ENCODE measurements at regions not wholly inside any gene's neighbourhood (a gene's known extent, or its start where the extent isn't known, plus 50 kb on each side); places are given as distances from the start of the nearest gene placed in this dataset.

DNA sequence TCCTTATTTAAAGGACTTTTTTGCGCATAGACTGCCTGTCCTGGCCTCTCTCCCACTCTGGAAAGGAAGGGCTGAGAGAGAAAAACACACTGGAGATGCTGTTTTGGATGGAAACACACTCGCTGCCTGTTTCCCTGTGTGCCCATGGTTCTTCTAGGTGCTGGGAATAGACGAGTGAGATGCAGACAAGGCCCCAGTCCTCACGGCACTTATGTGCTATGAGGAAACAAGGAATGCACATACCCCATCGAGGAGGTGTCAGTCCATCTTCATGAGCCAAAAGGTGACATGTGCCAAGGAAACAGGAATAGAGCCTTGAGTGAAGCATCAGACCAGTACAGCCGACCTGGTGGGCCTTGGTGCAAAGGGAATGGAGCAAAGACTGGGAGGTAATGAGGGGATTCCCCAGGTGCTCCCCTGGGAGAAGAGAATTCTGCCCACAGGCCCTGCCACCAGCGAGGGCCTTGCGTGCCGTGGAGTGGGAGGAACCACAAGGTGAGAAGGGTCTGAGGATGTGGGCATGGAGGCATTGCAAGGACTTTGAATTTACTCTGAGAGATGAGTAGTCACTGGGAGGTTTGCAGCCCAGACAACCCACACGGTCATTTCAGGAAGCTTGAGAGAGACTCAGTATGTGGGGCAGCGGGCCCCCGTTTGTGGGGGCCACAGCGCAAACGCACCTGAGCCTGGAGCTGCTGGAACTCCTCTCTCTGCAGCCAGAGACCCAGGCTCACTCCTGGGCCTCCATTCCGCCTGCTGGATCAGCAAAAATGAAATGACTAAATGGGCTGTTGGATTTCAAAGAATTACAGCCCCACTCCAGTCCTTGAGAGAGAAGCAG lies 197.5 kb upstream of the COPS8 start:
- intact Hi-C loops (cut with DNase I) = loop anchor here (5.0 kb wide), 1 partner anchor 321 kb away; the partner anchor contains the start of gene ACKR3
- DNase-seq (ENCODE audit: missing footprints) (no peak), ATAC-seq (no peak)

DNA sequence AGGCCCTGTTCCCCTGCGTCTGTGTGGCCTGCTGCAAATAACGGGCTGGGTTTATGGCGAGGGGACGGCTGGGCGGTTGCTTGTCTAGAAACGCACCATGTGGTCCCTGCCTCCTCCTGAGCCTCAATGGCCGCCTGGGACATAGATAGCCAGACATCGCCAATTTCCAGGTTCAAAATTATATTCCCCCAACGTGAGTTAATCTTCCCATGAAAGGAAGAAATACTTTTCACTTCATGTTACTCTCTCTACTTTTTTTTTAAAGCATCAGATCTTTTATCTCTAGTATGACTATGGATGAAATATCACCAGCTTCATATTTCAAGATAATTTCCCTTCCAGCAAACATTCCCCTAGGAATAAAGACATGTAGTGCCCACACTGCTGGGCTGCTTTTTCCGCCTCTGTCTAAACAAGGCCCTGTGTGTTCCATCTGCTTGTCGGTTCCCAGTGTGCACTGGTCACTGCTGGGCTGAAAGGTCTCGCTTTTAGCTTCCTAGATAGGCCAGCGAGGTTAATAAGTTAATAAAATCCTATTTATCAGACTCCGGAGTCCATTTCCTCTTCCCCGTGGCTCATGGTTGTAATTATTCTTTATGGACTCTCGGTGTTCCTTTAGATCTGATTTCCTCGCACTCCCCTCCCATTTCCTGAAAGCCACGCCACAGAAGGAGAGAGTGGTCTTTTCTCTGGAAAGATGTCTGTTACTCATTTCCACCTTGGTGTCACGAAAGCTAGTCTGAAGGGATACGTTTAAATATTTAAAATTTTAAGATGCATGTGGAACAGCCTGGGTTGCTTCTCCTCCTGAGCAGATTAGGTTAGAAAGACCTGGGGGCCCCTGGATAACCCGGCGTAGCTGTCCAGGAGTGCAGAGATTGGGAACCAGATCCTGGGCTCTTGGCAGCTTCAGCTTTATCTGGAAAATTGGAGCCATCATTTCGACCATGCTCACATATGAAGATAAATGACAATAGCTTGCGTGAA lies 196.6 kb upstream of the COPS8 start:
- intact Hi-C loops (cut with DNase I) = loop anchor here (5.0 kb wide), 1 partner anchor 322 kb away; the partner anchor contains the start of gene ACKR3
- DNase-seq (ENCODE audit: missing footprints) (no peak), ATAC-seq (no peak)

DNA sequence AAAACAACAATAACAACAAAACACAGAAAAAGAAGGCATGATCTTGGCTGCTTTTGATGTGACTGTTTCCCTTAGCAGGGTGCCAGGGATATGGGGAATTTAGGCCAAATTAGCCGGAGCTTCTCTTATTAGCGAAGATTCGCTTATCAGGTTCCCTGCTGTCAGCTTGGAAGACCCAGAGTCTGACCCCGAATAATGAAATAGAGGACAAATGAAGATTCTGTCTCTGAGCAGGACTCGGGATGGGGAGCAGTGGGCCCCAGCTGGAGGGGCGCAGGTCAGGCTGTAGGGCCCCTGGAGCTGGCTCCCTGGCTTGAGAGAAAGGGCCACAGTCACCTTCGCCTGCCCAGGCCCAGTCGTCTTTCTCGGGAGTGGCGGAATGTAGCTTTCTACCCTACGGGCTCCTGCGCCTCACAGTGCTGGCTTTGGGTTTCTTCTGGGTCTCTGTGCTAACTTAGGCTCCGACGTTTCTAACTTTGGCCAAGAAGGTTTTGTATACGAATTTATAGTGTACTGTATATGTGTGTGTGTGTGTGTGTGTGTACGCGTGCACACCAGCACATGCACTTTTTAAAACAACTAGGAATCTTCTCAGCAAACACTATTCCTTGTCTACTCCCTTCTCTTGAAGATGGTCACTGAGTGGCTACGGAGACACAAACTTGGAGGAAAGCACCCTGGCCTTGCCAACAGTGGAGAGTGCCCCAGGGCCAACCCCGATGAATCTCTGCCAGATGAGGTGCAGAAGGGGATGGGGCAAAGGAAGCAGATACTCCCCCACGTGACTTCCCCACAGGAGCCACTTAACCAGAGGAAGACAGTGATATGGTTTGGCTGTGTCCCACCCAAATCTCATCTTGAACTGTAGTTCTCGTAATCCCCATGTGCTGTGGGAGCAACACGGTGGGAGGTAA lies 195.6 kb upstream of the COPS8 start:
- DNase-seq (ENCODE audit: missing footprints) (no peak), ATAC-seq (no peak)
- intact Hi-C loops (cut with DNase I) = loop anchor here (5.0 kb wide), 1 partner anchor 323 kb away; the partner anchor contains the start of gene ACKR3

DNA sequence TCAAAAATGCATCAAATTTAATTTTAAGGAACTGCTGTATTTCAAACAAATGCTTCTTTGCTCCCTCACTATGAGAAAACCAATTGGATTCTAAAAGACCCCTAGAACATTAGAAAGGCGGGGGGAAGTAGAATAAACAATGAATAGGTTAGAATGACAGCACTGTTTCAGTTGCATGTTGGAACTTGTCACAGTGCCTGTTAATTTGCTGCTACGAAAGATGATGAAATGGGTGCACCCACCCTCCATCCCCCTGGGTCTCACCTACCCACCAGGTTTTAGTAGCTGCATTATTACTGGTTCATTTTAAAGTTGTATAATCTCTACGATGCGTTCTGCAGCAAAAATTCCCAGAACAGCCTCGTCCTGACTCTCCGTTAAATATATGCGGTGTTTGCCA lies 193.0 kb upstream of the COPS8 start:
- ATAC-seq = no peak
- intact Hi-C loops (cut with DNase I) = no loop called here

DNA sequence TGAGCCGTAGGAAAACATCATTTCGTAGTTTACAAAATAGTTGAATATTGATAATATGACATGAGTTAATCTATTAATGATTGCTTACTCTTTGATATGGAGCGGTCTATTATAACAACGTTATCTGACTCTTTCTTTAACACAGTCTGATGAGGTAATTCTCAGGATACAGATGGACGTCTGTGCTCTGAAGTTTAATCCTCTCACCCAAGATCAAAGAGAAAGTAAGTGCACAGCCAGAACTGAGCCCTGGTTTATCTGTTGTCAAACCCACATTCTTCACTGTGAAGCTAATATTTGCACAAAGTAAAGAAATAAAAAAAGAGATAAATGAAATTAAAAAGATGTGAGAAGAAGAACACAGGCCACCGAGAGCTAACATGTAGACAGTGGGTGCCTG lies 190.9 kb upstream of the COPS8 start:
- DNase-seq (ENCODE audit: missing footprints) (no peak), ATAC-seq (no peak)
- intact Hi-C loops (cut with DNase I) = no loop called here

More for the DNA sequence above, 193.0 kb upstream of the COPS8 start:
- no peak for DNase-seq (ENCODE audit: missing footprints)

DNA sequence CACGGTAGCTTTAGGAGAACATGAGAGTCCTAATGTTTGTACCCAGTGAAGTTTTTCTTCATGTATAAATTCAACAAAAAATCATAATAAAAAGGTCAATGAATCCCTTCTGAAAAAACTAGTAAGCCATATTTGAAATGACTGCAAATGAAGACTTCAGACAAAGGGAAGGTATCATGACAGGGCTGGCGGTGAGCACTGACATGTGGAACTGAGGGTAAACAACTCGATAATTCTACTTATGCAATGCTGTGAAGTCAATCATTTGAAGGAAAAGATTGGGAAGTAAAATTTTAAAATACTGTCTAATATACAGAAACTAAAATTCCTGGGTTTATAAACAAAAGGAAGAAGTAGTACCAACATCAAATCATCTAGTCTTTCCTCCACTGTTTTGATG lies 190.2 kb upstream of the COPS8 start:
- intact Hi-C loops (cut with DNase I) = no loop called here
- ATAC-seq (no peak), DNase-seq (ENCODE audit: missing footprints) (no peak)

DNA sequence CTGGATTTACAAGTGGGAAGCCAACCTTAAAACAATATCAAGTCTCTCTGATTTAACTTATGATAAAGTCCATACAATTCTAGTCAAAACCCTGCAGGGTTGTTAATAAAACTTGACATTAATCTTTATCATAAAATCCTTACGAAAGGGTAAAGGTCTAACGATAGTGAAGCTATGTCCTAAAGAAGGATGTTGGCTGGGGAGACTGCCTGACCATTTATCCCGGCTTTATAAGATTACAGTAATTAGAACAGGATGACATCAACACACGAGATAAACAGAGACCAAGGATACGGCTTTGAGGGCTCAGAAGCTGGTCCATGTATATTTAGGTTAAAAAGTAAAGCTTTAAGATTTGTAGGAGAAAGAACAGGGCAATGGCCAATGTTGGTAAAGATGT lies 189.0 kb upstream of the COPS8 start:
- no peak for DNase-seq (ENCODE audit: missing footprints)
- no peak for ATAC-seq
- intact Hi-C loops (cut with DNase I) = no loop called here

DNA sequence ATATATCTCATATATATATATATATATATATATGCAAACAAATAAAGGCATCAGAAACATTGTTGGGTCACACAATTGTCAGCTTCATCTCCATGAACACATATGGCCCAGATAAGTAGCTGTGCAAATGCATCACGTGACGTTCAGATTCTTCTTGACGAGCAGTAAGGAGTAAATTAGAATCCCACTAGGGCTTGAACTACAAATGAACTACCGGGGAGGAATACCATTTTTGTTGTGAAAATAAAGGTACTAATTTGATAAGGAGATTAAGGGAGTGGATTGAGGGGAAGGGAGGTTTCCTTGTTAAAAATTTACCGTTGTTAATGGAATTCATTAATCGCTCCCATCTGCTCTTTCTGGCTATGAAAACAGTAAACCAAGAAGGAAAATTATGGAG lies 186.5 kb upstream of the COPS8 start:
- ATAC-seq = no peak
- intact Hi-C loops (cut with DNase I) = no loop called here
- no peak for DNase-seq (ENCODE audit: missing footprints)

DNA sequence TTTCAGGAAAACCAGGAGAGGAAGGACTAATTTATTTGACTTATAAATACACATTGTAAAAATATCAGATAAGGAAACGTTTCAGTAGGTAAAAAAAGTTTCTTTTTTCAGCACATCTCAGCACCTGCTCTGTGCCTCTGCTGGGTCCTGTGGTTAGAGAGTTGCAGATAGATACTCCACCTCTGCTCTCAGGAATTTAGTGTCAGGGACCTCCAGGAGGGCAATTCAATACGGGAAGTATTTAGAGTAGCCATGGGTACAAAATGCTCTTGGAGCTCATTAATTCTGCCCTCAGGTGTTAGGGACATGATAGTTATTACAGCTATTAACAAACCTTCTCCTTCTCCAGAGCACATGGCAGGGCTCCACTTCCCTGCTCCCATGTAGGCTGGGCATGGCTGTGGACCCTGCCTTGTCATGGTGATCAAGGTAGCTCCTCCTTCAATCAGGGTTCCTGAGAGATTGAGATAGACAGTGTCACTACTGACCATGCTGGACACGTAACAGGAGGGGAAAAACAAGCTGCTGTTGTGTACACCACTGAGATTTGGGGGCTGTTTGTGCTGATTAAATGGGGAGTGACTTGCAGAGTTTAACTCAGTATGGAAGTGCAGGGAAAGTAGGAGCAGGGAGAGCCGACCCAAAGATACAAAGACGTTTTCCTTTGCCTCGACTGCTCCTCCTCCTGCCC lies 185.6 kb upstream of the COPS8 start:
- ATAC-seq = no peak
- DNase-seq (ENCODE audit: missing footprints) = no peak
- intact Hi-C loops (cut with DNase I) = no loop called here

DNA sequence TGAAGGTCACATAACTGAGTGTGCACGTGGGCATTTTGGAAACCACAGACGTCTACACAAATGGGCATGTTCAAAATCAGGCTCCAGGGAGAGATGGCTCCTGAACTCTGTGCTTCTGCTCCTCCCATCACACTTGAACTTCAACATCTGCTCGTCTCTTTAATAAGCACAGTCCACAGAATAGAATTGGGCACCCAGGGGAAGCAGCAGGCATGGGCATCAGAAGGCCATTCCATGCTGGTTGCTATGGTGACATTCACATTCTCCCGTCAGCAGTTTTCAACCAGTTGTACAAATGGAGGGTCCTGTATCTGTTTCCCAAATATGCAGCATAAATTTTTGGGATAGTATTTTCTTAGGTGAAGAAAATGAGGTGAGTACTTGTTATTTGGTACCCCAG lies 183.7 kb upstream of the COPS8 start:
- no peak for ATAC-seq
- DNase-seq (ENCODE audit: missing footprints) = no peak
- intact Hi-C loops (cut with DNase I) = no loop called here

DNA sequence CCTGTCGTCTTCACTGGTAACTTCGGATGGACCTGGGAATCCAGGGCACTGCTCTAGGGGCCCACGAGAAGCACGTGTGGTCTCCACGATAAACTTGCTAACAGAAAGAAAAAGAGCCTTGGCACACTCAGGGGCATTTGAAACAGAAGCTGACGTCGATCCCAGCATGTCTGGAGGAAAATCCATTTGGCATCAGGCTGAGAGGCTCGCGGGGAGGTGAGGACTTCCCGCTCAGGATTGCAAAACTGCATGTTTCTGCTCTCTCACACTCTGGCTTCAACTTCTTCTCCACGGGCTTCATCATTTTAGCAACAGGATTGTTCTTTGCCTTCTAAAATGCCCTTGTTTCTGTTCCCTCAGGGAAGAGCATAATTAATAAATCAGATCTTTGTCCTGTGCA lies 181.7 kb upstream of the COPS8 start:
- intact Hi-C loops (cut with DNase I) = no loop called here
- no peak for DNase-seq (ENCODE audit: missing footprints)
- no peak for ATAC-seq

DNA sequence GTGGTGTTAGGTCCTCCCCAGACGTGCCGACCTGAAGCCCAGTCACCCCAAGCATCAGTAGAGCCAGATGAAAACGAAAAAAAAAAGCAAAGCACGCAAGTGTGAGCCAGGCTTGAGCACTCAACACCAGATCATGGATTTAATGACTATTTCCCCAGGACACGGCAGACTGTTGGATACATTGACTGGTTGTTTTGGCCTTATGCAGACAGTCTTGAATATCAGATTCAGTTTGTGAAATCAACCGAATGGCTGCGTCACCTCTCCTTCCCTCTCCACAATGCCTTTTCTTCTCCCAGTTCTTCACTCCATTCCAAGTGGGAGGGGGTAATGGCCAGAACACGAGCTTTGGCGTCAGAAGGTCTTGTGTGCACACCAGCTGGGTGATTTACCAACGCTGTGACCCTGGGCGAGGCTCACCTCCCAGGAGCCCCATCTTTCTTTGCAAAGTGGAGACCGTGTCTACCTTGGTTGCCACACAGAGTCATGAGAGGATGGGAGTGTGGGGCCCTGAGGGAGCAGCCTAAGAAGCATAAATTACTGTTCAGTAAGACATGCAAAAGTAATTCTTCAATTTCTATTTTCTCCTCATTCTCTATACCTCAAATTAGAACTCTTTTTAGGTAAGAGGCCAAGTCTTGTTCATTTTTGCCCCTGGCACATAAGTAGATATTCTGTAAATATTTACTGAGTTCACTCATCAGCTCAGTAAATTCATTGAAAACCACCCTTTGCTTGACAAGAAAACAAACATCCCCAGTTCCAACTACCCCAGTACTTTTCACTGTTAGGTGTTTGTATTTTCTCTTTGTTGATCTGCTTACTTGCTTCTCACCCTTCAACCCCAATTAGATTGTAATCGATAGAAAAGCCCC lies 181.1 kb upstream of the COPS8 start:
- DNase-seq (ENCODE audit: missing footprints) = no peak
- intact Hi-C loops (cut with DNase I) = no loop called here
- ATAC-seq = no peak

DNA sequence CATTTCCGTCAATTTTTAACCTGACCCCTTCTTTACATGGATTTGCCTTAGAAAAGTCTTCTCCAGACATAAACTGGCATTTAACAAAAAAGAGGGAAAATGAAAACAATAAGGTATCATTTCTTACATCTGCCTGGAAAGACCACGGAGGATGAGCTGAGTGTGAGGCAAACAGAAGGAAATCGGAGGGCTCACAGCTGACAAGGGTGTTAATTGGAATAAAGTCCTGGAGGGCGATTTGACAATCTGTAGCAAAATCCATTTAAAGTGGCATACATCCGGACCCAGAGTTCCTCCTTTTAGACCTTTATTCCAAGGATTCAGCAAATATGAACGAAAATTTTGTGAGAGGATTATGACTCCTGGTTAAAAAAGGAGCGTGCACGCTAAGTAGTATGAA lies 179.7 kb upstream of the COPS8 start:
- no peak for DNase-seq (ENCODE audit: missing footprints)
- no peak for ATAC-seq
- intact Hi-C loops (cut with DNase I) = no loop called here

DNA sequence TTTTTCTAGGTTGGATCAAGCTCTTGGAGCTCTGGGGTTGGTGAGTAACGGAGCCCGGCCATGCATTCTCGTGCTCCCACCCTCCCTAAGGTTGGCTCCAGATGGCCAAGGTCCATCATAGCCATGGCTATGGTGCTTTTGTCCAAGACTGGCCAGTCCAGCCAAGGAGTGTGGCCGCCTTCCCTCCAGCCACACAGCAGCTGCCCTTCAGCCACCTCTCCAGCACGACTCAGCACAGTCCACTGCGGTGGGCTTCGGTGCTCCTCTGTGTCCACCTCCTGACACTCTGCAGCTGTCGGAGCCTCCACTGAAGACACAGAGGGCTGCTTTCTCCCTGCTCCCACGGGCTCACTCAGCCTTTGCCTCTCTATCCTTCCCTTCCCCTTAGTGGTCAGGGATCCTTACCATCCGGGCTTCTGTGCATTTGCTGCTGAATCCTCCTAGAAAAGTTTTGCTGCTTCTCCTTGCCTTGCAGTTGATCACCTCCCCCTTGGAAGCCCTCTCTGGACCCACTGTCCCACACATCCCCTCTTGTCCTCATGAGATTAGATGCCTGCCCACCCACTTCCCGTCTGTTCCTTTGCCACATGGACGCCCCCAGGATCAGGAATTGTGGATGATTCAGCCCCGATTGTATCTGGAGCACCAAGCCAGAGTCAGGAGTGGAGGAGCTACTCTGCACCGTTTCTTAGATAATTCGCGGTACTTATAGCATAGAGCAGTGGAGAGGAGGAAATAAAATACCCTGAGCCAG lies 177.1 kb upstream of the COPS8 start:
- no peak for ATAC-seq
- intact Hi-C loops (cut with DNase I) = no loop called here
- no peak for DNase-seq (ENCODE audit: missing footprints)

DNA sequence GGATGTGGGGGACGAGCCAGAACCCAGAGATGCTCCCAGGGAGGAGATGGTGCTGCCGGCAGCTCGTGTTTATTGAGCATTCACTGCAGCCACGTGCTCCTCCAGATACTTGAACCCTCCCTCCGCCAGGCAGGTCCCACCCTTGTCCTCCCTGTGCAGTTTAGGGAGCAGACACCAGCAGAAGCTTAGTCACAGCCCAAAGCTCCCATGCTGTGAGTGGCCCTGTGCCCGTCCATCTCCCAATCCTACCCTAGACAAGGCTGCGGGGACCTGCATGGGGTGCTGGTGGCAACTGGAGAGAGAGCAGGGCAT lies 176.5 kb upstream of the COPS8 start:
- ATAC-seq = no peak

DNA sequence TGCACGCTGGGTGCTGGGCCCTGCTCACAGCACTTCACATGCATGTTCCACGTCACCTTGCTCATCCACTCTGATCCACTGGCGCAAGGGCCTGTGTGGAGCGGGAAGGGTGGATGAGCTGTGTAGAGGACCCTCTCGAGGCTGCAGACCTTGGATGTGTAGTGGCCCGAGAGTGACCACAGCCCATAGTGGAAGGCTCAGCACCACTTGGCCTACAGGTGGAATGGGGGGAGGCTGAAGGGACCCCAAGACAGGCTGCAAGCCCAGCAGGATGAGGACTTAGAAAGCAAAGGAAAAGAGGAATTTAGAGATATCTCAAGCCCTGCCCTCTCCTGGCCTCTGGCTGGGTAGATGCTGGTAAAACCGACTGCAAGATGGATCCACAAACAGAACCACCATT lies 175.9 kb upstream of the COPS8 start:
- no peak for DNase-seq (ENCODE audit: missing footprints)
- intact Hi-C loops (cut with DNase I) = no loop called here
- no peak for ATAC-seq

More for the DNA sequence above, 176.5 kb upstream of the COPS8 start:
- DNase-seq (ENCODE audit: missing footprints) = no peak
- intact Hi-C loops (cut with DNase I) = no loop called here

All from Right ventricle myocardium inferior (tissue), 1 donor.